ENCODE measurements at regions not wholly inside any gene's neighbourhood (a gene's known extent, or its start where the extent isn't known, plus 50 kb on each side); places are given as distances from the start of the nearest gene placed in this dataset.

- TF ChIP-seq CTCF (IDR thresholded peaks at IDR 0.05; ENCODE audit: low read depth, low read length) (no peak), POLR2A (IDR thresholded peaks at IDR 0.05; ENCODE audit: extremely low read depth, insufficient read length) (no peak), MYC (IDR thresholded peaks at IDR 0.05; ENCODE audit: low read depth, low read length) (no peak), MAX (IDR thresholded peaks at IDR 0.05; ENCODE audit: low read depth, low read length) (no peak)
Observed at GRCh38 chr6:26290941-26291340, 74.1 kb upstream of the BTN3A2 start.
